ENCODE measurements at regions not wholly inside any gene's neighbourhood (a gene's known extent, or its start where the extent isn't known, plus 50 kb on each side); places are given as distances from the start of the nearest gene placed in this dataset.
A peak's percentile ranks its signal among the peaks of the same experiment; 100 is the strongest.
"Not testable (repeated sequence)": the region's sequence is repeated elsewhere in the genome, so short reads cannot be mapped to it uniquely, and the experiment has no call there.

GRCh38 chr6:18062733-18063132, 59.7 kb downstream of the NHLRC1 start:
- no peak for DNase-seq (ENCODE audit: low spot score)

DNA sequence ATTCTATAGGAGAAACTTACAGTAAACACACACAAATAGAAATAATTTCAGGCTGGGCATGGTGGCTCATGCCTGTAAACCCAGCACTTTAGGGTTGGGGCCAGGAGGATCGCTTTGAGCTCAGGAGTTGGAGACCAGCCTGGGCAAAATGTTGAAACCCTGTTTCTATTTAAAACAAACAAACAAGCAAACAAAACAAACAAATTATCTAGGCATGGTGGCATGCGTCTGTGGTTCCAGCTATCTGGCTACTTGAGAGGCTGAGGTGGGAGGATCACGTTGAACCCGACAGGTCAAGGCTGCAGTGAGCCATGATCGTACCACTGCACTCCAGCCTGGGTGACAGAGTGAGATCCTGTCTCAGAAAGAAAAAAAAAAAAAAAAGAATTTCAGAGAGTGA, 64.0 kb downstream of the NHLRC1 start:
- no peak for DNase-seq (ENCODE audit: low spot score)

GRCh38 chr6:18055714-18056382, 66.6 kb downstream of the NHLRC1 start:
- DNase-seq (ENCODE audit: low spot score): no peak

- DNase-seq (ENCODE audit: low spot score): no peak
Observed at GRCh38 chr6:18055098-18055497, 67.4 kb downstream of the NHLRC1 start.

- DNase-seq (ENCODE audit: low spot score): no peak
Observed at GRCh38 chr6:18053555-18054445, 66.4 kb upstream of the KIF13A start.

GRCh38 chr6:18053078-18053477, 65.6 kb upstream of the KIF13A start:
- no peak for DNase-seq (ENCODE audit: low spot score)

DNA sequence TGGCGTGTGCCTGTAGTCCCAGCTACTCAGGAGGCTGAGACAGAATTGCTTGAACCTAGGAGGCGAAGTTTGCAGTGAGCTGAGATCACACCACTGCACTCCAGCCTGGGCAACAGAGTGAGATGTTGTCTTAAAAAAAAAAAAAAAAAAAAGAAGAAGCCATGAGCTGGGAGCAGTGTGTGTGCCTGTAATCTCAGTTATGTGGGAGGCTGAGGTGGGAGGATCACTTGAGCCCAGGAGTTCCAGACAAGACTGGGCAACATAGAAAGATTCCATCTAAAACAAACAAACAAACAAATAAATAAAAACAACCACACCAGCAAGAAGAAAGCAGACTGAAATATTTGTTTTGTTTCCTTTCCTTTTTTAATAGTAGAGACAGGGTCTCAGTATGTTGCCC, 62.2 kb upstream of the KIF13A start:
- DNase-seq (ENCODE audit: low spot score): no peak

- DNase-seq (ENCODE audit: low spot score): no peak
Observed at GRCh38 chr6:18048953-18049630, 61.7 kb upstream of the KIF13A start.

DNA sequence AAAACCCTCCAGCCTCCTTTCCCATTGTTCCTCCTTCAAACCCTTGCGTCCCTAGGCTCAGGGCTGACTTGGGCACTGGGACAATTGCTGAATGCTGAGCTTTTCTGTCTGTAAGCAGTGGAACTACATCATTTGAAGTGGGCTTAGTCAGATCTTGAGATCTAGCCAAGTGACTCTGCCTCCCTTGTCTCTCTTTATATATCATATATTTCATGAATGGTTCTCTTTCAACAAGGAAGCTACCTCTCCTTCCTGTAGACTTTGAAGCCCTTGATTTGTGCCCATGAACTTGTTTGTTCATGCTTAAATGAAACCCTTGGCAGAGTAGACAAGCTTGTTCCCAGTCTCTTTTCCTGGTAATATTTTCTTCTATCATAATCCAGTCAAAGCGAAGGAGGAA, 60.0 kb upstream of the KIF13A start:
- peak; percentile 28 for DNase-seq (ENCODE audit: low spot score)

DNA sequence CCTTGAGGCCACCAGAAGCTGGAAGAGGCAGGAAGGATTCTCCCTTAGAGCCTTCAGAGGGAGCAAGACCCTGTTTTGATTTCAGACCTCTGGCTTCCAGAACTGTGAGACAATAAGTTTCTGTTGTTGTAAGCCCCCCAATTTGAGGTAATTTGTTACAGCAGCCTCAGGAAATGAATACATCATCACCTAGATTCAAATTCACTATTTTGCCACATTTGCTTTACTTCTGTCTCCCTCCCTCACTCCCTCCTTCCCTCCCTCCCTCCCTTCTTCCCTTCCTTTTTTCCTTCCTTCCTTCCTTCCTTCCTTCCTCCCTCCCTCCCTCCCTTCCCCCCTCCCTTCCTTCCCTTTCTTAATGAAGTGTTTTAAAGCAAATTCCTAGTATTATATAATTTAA, 58.1 kb upstream of the KIF13A start:
- no peak for DNase-seq (ENCODE audit: low spot score)

GRCh38 chr6:18044108-18044783, 56.8 kb upstream of the KIF13A start:
- no peak for DNase-seq (ENCODE audit: low spot score)

DNA sequence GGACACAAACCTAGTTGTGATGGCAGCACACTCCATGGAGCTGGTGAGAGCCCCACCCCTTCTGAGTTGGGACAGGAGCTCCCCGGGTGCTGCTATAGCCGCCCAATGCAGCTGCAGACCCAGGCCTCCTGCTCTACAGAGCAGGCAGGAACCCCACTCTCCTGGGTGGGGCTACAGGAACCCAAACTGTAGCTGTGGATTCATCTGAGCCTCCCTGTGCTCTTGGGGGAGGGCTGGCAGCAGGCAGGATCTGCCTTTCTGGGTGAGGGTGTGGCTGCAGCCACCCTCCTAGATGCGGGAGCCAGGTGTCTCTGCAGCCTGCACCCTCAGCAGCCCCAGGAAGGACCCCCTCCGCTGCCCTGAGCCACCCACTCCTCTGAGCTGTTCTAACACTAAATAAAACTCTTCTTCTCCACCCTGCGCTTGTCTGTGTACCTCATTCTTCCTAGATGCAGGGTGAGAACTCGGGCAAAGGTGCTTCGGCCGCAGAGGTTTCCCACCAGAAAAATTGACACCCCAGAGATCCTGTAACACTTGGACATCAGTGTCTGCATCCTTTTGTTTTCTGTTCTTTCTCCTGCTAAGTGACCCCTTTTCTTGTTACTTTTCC, 55.2 kb upstream of the KIF13A start:
- DNase-seq (ENCODE audit: low spot score): no peak

GRCh38 chr6:18039481-18039880, 52.0 kb upstream of the KIF13A start:
- DNase-seq (ENCODE audit: low spot score): no peak

DNA sequence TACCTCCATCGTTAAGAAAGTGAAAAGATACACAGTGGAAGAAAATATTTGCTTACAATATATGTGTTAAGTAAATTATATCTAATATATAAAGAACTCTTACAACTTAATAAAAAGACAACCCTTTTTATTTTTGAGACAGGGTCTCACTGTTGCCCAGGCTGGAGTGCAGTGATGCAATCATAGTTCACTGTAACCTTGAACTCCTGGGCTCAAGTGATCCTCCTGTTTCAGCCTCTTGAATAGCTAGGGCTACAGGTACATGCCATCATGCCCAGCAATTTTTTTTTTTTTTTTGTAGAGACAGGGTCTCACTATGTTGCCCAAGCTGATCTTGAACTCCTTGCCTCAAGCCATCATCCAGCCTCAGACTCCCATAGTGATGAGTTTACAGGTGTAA, 50.8 kb upstream of the KIF13A start:
- DNase-seq (ENCODE audit: low spot score): not testable (repeated sequence)
